Kidney epithelial cell (primary cell): ENCODE measurements at regions not wholly inside any gene's neighbourhood (a gene's known extent, or its start where the extent isn't known, plus 50 kb on each side); places are given as distances from the start of the nearest gene placed in this dataset.

Experiments used
- DNase-seq: peaks from one replicate; pipeline ENCODE4 v3.0.0-alpha.2; 2010; ENCODE audit warnings: low read depth
- H3K27me3 ChIP-seq: 2 replicates; pipeline ENCODE4 v1.6.0; 2011; ENCODE audit warnings: low read length; ENCODE audit not compliant: control insufficient read depth, insufficient read depth
- H3K36me3 ChIP-seq: 2 replicates; pipeline ENCODE4 v1.5.1; 2011; ENCODE audit warnings: low read length; ENCODE audit not compliant: control insufficient read depth, insufficient read depth
- H3K4me3 ChIP-seq: 2 replicates; pipeline ENCODE4 v1.5.1; 2011; ENCODE audit warnings: low read depth, mild to moderate bottlenecking, control low read depth, low read length
- CTCF ChIP-seq: IDR thresholded peaks from 2 replicates; pipeline ENCODE4 v1.5.1; 2011; ENCODE audit warnings: mild to moderate bottlenecking, moderate library complexity, low read length, control low read depth, inconsistent platforms; ENCODE audit not compliant: insufficient read depth, poor library complexity, severe bottlenecking

- no peak for TF ChIP-seq CTCF
- no peaks in the 10 kb centered on the region for H3K27me3 ChIP-seq
- no peak overlapping the region for H3K4me3 ChIP-seq
- H3K36me3 ChIP-seq = no peaks in the 10 kb centered on the region
- no peak for DNase-seq
Measured at GRCh38 chr5:62065050-62065449, 241.0 kb upstream of the KIF2A start.

GRCh38 chr5:62066761-62067277 is 239.2 kb upstream of the KIF2A start:
- no peak for TF ChIP-seq CTCF
- no peaks in the 10 kb centered on the region for H3K36me3 ChIP-seq
- no peak for DNase-seq
- no peaks in the 10 kb centered on the region for H3K27me3 ChIP-seq
- no peak overlapping the region for H3K4me3 ChIP-seq

GRCh38 chr5:62068554-62068953 is 237.5 kb upstream of the KIF2A start:
- Histone ChIP-seq H3K4me3 (no peak overlapping the region), H3K36me3 (no peaks in the 10 kb centered on the region), H3K27me3 (no peaks in the 10 kb centered on the region)
- no peak for DNase-seq
- no peak for TF ChIP-seq CTCF

- no peak for TF ChIP-seq CTCF
- DNase-seq = no peak
- Histone ChIP-seq H3K36me3 (no peaks in the 10 kb centered on the region), H3K27me3 (no peaks in the 10 kb centered on the region), H3K4me3 (no peak overlapping the region)
Measured at GRCh38 chr5:62077387-62077786, 228.6 kb upstream of the KIF2A start.

GRCh38 chr5:62077823-62078550 is 228.0 kb upstream of the KIF2A start:
- TF ChIP-seq CTCF = no peak
- no peak for DNase-seq
- Histone ChIP-seq H3K4me3 (no peak overlapping the region), H3K27me3 (no peaks in the 10 kb centered on the region), H3K36me3 (no peaks in the 10 kb centered on the region)

GRCh38 chr5:62082370-62082801 is 223.6 kb upstream of the KIF2A start:
- Histone ChIP-seq H3K36me3 (no peaks in the 10 kb centered on the region), H3K27me3 (no peaks in the 10 kb centered on the region), H3K4me3 (no peak overlapping the region)
- peak; percentile 35 for DNase-seq
- no peak for TF ChIP-seq CTCF
